GM23248 (cell line): ENCODE measurements at regions not wholly inside any gene's neighbourhood (a gene's known extent, or its start where the extent isn't known, plus 50 kb on each side); places are given as distances from the start of the nearest gene placed in this dataset.

Experiments used
- DNase-seq: peaks from one replicate; pipeline ENCODE4 v3.0.0-alpha.2; 2015
- H2AFZ ChIP-seq: fragments of 200-600 bp; sonication (generic); 2 replicates; pipeline ENCODE4 v1.6.1; 2016; ENCODE audit warnings: antibody characterized with exemption
- H3F3A ChIP-seq: fragments of 200-600 bp; sonication (generic); 2 replicates; pipeline ENCODE4 v1.6.1; 2016; ENCODE audit warnings: mild to moderate bottlenecking, antibody characterized with exemption, mixed run types; ENCODE audit not compliant: insufficient read depth
- H3K27ac ChIP-seq: fragments of 200-600 bp; sonication (generic); 2 replicates; pipeline ENCODE4 v1.5.1; 2016; ENCODE audit warnings: mild to moderate bottlenecking
- H3K27me3 ChIP-seq: fragments of 200-600 bp; sonication (generic); replicated peaks from 2 replicates; pipeline ENCODE4 v1.6.1; 2016; ENCODE audit warnings: mild to moderate bottlenecking; ENCODE audit not compliant: insufficient read depth
- H3K36me3 ChIP-seq: fragments of 200-600 bp; sonication (generic); 2 replicates; pipeline ENCODE4 v1.6.1; 2016; ENCODE audit warnings: low read depth, mild to moderate bottlenecking
- H3K4me1 ChIP-seq: fragments of 200-600 bp; sonication (generic); 2 replicates; pipeline ENCODE4 v1.6.1; 2016; ENCODE audit warnings: mild to moderate bottlenecking; ENCODE audit not compliant: insufficient read depth
- H3K4me2 ChIP-seq: fragments of 200-600 bp; sonication (generic); one replicate; pipeline ENCODE4 v1.6.1; 2016; ENCODE audit warnings: mild to moderate bottlenecking; ENCODE audit not compliant: unreplicated experiment
- H3K4me3 ChIP-seq: fragments of 200-600 bp; sonication (generic); 2 replicates; pipeline ENCODE4 v1.5.1; 2016; ENCODE audit warnings: mild to moderate bottlenecking
- H3K79me2 ChIP-seq: fragments of 200-600 bp; sonication (generic); 2 replicates; pipeline ENCODE4 v1.6.1; 2016; ENCODE audit warnings: mild to moderate bottlenecking; ENCODE audit not compliant: insufficient read depth
- H3K9ac ChIP-seq: fragments of 200-600 bp; sonication (generic); 2 replicates; pipeline ENCODE4 v1.6.1; 2016; ENCODE audit warnings: mild to moderate bottlenecking
- H3K9me2 ChIP-seq: fragments of 200-600 bp; sonication (generic); 2 replicates; pipeline ENCODE4 v1.6.1; 2016; ENCODE audit warnings: mixed run types, mild to moderate bottlenecking, moderate library complexity; ENCODE audit not compliant: insufficient read depth
- H3K9me3 ChIP-seq: fragments of 200-600 bp; sonication (generic); one replicate; pipeline ENCODE4 v1.6.1; 2017; ENCODE audit warnings: low read depth
- H4K20me1 ChIP-seq: fragments of 200-600 bp; sonication (generic); 2 replicates; pipeline ENCODE4 v1.6.0; 2016; ENCODE audit not compliant: insufficient read depth
- EZH2 ChIP-seq: fragments of 200-600 bp; sonication (generic); IDR thresholded peaks from 2 replicates; pipeline ENCODE4 v1.6.1; 2018; ENCODE audit warnings: antibody characterized with exemption, mild to moderate bottlenecking; ENCODE audit not compliant: insufficient read depth, poor library complexity, severe bottlenecking
- EZH2phosphoT487 ChIP-seq: fragments of 200-600 bp; sonication (generic); IDR thresholded peaks from 2 replicates; pipeline ENCODE4 v1.6.1; 2018; ENCODE audit warnings: antibody characterized with exemption, moderate library complexity, mild to moderate bottlenecking, low read depth; ENCODE audit not compliant: insufficient read depth
- WGBS, 2 experiments: methylation state at CpG; one replicate each; pipeline ENCODE4 v1.1.6; 2015 to 2017; ENCODE audit warnings: low lambda C conversion rate in 2 of 2, low coverage in 1 of 2; ENCODE audit errors: missing lambda C conversion rate in 2 of 2; 5-methylcytosine and 5-hydroxymethylcytosine counted together
- in situ Hi-C: fragments of 300-500 bp; cut with MboI; formaldehyde crosslinking; loops from 2 replicates; pipeline ENCODE4 v1.15.0; 2020

DNA sequence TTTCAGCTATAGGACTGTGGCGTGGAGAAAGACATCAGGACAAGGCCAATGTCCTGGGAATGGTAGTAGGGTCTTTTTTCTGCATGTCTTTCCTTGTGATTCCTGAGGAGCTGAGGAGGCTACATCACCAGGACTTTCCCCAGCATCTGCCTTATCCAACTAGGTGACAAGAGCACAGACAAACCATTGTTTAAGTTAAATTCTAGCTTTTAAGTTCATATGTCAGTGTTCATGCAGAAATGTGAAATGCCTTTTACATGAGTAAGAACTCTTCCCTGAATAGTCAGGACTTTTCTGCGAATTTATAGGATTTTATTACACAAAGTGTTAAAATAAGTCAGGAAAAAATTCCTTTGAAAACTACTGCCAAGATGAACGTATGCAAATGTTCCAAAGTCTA is 154.2 kb downstream of the PTGER3 start:
- Histone ChIP-seq H3K4me3 (no peak overlapping the region), H2AFZ (no peak overlapping the region), H4K20me1 (no peaks in the 10 kb centered on the region), H3K4me2 (no peak overlapping the region), H3K9me2 (no peaks in the 10 kb centered on the region), H3K36me3 (no peaks in the 10 kb centered on the region), H3K79me2 (no peaks in the 10 kb centered on the region), H3K4me1 (peaks cover 13% of the 10 kb centered on the region), H3K9me3 (no peaks in the 10 kb centered on the region), H3K27ac (no peak overlapping the region), H3K27me3 (no peaks in the 10 kb centered on the region), H3F3A (peaks cover 9% of the 10 kb centered on the region; the same call in 1 of the 2 replicates), H3K9ac (no peak overlapping the region)
- TF ChIP-seq EZH2phosphoT487 (no peak), EZH2 (no peak)
- no peak for DNase-seq
- 57 to 59% methylated on average over 3 of the region's 3 CpGs for WGBS, 2 experiments
- in situ Hi-C loops, result no loop called here

DNA sequence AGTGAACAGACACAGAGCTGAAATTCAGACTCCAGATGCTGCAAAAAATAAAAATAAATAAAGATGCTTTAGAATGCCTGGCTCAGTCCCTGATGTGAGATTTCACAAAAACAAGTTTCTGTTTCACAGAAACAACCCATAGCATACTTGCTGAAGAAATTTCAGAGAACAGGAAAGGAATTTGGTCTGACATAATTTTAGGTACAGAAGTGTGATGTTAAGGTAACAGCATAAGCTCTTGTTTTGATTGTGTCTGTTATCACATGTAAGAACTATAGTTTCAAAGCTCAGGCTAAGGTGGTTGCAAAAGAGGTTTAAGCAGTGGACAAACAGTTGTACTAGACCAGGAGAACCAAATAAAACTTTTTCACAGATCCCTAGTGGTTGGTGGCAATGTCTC is 152.1 kb downstream of the PTGER3 start:
- Histone ChIP-seq H2AFZ (no peak overlapping the region), H3F3A (peaks cover 9% of the 10 kb centered on the region; the same call in 1 of the 2 replicates), H3K36me3 (no peaks in the 10 kb centered on the region), H4K20me1 (no peaks in the 10 kb centered on the region), H3K9ac (no peak overlapping the region), H3K27ac (no peak overlapping the region), H3K9me3 (no peaks in the 10 kb centered on the region), H3K4me1 (peaks cover 13% of the 10 kb centered on the region), H3K27me3 (no peaks in the 10 kb centered on the region; the same call in 1 of the 2 replicates), H3K79me2 (no peaks in the 10 kb centered on the region), H3K4me2 (no peak overlapping the region), H3K4me3 (no peak overlapping the region), H3K9me2 (no peaks in the 10 kb centered on the region)
- TF ChIP-seq EZH2, result no peak
- no peak for TF ChIP-seq EZH2phosphoT487
- in situ Hi-C loops, result no loop called here
- DNase-seq, result no peak

- Histone ChIP-seq H3K9me3 (no peaks in the 10 kb centered on the region), H2AFZ (no peak overlapping the region), H3K9ac (no peak overlapping the region), H3K9me2 (no peaks in the 10 kb centered on the region), H3K4me1 (peaks cover 8% of the 10 kb centered on the region), H3K4me3 (no peak overlapping the region), H3K27me3 (no peaks in the 10 kb centered on the region; the same call in 1 of the 2 replicates), H3K36me3 (no peaks in the 10 kb centered on the region), H4K20me1 (no peaks in the 10 kb centered on the region), H3K4me2 (no peak overlapping the region), H3K79me2 (no peaks in the 10 kb centered on the region), H3K27ac (no peak overlapping the region), H3F3A (peaks cover 9% of the 10 kb centered on the region; the same call in 1 of the 2 replicates)
- 24 to 28% methylated on average over 1 of the region's 1 CpG for WGBS, 2 experiments
- TF ChIP-seq EZH2 (no peak), EZH2phosphoT487 (no peak)
- peak; percentile 36 for DNase-seq
- in situ Hi-C loops, result no loop called here
Measured at GRCh38 chr1:70896224-70896623, 151.4 kb downstream of the PTGER3 start.

- no peaks in the 10 kb centered on the region for H4K20me1 ChIP-seq
- no peak overlapping the region for H3K4me2 ChIP-seq
- no peaks in the 10 kb centered on the region for H3K4me1 ChIP-seq
- no peaks in the 10 kb centered on the region for H3K9me2 ChIP-seq
- DNase-seq, result no peak
- in situ Hi-C loops, result no loop called here
- H3K27me3 ChIP-seq, result no peaks in the 10 kb centered on the region; the same call in 1 of the 2 replicates
- H3K27ac ChIP-seq, result no peak overlapping the region
- 54 to 60% methylated on average over 4 of the region's 4 CpGs for WGBS, 2 experiments
- H3K9ac ChIP-seq, result no peak overlapping the region
- H3K4me3 ChIP-seq, result no peak overlapping the region
- H2AFZ ChIP-seq, result no peak overlapping the region
- no peaks in the 10 kb centered on the region for H3K36me3 ChIP-seq
- no peaks in the 10 kb centered on the region for H3K9me3 ChIP-seq
- no peaks in the 10 kb centered on the region for H3K79me2 ChIP-seq
- TF ChIP-seq EZH2, result no peak
- no peak for TF ChIP-seq EZH2phosphoT487
- H3F3A ChIP-seq, result peaks cover 3% of the 10 kb centered on the region; the same call in 1 of the 2 replicates
Measured at GRCh38 chr1:70897273-70897672, 150.3 kb downstream of the PTGER3 start.

DNA sequence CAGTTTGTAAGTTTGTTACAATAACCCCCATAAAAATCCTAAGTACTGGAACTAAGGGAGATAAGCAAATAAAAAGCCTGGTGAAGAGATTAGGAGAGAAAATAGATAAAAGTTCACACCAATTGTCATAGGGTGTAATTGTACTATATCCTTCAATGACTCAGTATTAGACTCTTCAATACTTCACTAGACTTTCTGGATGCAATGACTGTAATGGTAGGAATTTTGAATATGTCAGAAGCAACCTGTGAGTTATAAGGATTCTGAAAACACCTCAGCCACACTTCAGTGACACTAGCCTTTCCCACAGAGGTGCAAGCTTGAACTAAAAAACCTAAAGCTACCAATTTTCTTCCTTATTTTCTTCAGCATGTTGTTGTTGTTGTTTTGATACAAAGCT is 147.9 kb downstream of the PTGER3 start:
- H3F3A ChIP-seq, result peaks cover 3% of the 10 kb centered on the region; the same call in 1 of the 2 replicates
- no peaks in the 10 kb centered on the region for H4K20me1 ChIP-seq
- no peaks in the 10 kb centered on the region for H3K9me2 ChIP-seq
- H3K27me3 ChIP-seq, result no peaks in the 10 kb centered on the region; the same call in 1 of the 2 replicates
- no peak overlapping the region for H3K27ac ChIP-seq
- H3K79me2 ChIP-seq, result no peaks in the 10 kb centered on the region
- TF ChIP-seq EZH2, result no peak
- TF ChIP-seq EZH2phosphoT487, result no peak
- H3K4me2 ChIP-seq, result no peak overlapping the region
- H3K4me1 ChIP-seq, result no peaks in the 10 kb centered on the region
- H3K4me3 ChIP-seq, result no peak overlapping the region
- H3K9me3 ChIP-seq, result no peaks in the 10 kb centered on the region
- in situ Hi-C loops, result no loop called here
- DNase-seq, result peak; percentile 7
- H3K9ac ChIP-seq, result no peak overlapping the region
- no peak overlapping the region for H2AFZ ChIP-seq
- no peaks in the 10 kb centered on the region for H3K36me3 ChIP-seq
